ENCODE measurements at regions not wholly inside any gene's neighbourhood (a gene's known extent, or its start where the extent isn't known, plus 50 kb on each side); places are given as distances from the start of the nearest gene placed in this dataset.

DNA sequence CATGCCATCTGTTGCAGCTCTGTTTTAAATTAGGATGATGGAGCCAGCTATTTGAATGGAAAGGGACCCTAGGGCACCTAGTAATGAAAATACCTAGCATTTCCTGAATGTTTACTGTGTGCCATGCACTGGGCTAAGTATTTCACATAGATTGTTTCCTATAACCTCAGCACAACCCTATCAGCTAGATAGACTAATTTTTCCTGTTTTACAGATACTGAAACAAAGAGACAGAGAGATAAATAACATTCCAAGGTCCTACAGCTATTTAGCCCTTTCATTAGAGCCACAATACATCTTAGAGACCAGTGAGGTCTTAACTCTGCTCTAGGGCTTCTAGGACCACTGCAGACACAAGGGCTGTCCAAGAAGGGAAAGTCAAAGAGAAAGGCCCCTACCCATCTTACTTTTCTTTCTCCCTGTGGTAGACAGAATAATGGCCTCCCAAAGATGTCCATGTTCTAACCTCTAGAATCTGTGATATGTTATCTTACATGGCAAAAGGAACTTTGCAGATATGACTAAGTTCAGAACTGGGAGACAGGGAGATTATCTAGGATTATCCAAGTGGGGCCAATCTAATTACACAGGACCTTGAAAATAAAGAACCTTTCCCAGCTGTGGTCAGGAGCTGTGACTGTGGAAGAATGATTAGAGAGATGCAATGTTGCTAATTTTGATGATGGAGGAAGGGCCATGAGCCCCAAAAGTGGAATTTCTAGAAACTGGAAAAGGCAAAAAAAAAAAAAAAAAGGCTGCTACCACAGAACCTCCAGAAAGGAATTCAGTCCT, 157.0 kb downstream of the CCDC34 start:
- no peak for TF ChIP-seq CTCF (conservative IDR thresholded peaks at IDR 0.05; ENCODE audit: low read depth, low read length)
- TF ChIP-seq POLR2A (IDR thresholded peaks at IDR 0.05; ENCODE audit: low read depth, low read length): no peak
- TF ChIP-seq USF2 (IDR thresholded peaks at IDR 0.05; ENCODE audit: low read depth, low read length): no peak
- TF ChIP-seq RCOR1 (IDR thresholded peaks at IDR 0.05; ENCODE audit: insufficient replicate concordance, low read length): no peak
- Histone ChIP-seq H3K14ac (replicated peaks; ENCODE audit: low read depth, low read length) (no peak overlapping the region), H4K20me1 (ENCODE audit: insufficient read depth, low read length) (no peaks in the 10 kb centered on the region), H2AFZ (replicated peaks; ENCODE audit: low read length, poor library complexity) (no peak overlapping the region), H3K27ac (ENCODE audit: insufficient read depth, low read length) (no peak overlapping the region), H3K4me1 (ENCODE audit: control insufficient read depth, insufficient read depth, low read length) (peaks cover 3% of the 10 kb centered on the region), H4K5ac (ENCODE audit: low read depth, low read length) (no peak overlapping the region), H3K23ac (ENCODE audit: low read depth, low read length) (no peak overlapping the region), H2BK120ac (ENCODE audit: low read depth, low read length) (no peak overlapping the region), H2AK9ac (replicated peaks; ENCODE audit: low read depth, low read length, poor library complexity) (no peak overlapping the region), H4K91ac (ENCODE audit: insufficient read depth, low read depth, low read length) (no peak overlapping the region), H3K27me3 (ENCODE audit: control insufficient read depth, insufficient read depth, low read length) (no peaks in the 10 kb centered on the region; the same call in 1 of the 2 replicates), H3K18ac (ENCODE audit: low read depth, low read length) (no peak overlapping the region; the same call in 1 of the 2 replicates), H2BK20ac (ENCODE audit: low read depth, low read length) (no peak overlapping the region), H3K9me1 (ENCODE audit: insufficient read depth, low read length) (peaks cover 4% of the 10 kb centered on the region), H4K8ac (ENCODE audit: low read depth in 2 of 2, low read length in 2 of 2) (no peak overlapping the region), H3K79me1 (ENCODE audit: low read depth in 1 of 2, low read length in 2 of 2) (no peaks in the 10 kb centered on the region), H3K4me2 (ENCODE audit: low read depth, low read length) (no peak overlapping the region), H2BK5ac (ENCODE audit: low read depth, low read length, poor library complexity, severe bottlenecking) (no peak overlapping the region), H3K4ac (ENCODE audit: low read depth, low read length) (no peak overlapping the region), H3K9ac (ENCODE audit: low read depth, low read length) (no peak overlapping the region), H3K4me3 (ENCODE audit: insufficient read depth, low read depth, low read length) (no peak overlapping the region), H2AK5ac (ENCODE audit: low read depth, low read length) (no peak overlapping the region), H3K36me3 (ENCODE audit: control insufficient read depth, insufficient read depth, low read length) (no peaks in the 10 kb centered on the region), H2BK15ac (ENCODE audit: low read depth, low read length) (no peak overlapping the region), H3K9me3 (ENCODE audit: control insufficient read depth, insufficient read depth, low read length) (no peaks in the 10 kb centered on the region), H3K56ac (ENCODE audit: extremely low read depth, insufficient read depth, low read length) (no peak overlapping the region)
- no TSS peak for BruUV-seq (replicated peaks)
- ChIA-PET POLR2A (ENCODE audit: unreplicated experiment) (interaction anchor here (0.5 kb wide), 1 partner anchor 281 kb away, joined by 3 read pairs; no protein-coding TSS in a partner anchor), CTCF (interaction anchor here (0.6 to 1.1 kb wide), 3 partner anchors 90 to 381 kb away, joined by 3 to 4 read pairs (median 3); no protein-coding TSS in a partner anchor)
- ATAC-seq (ENCODE audit: low read depth) (no peak), DNase-seq (no peak)
- in situ Hi-C loops (cut with MboI; ENCODE audit: low sequenced_read_pairs) (no loop called here), dilution Hi-C loops (cut with HindIII; ENCODE audit: low sequenced_read_pairs, unreplicated experiment) (no loop called here), intact Hi-C loops (cut with micrococcal nuclease) (no loop called here)
